HEK293 (cell line): ENCODE measurements at regions not wholly inside any gene's neighbourhood (a gene's known extent, or its start where the extent isn't known, plus 50 kb on each side); places are given as distances from the start of the nearest gene placed in this dataset.
A peak's percentile ranks its signal among the peaks of the same experiment; 100 is the strongest.

Source experiments
- CTCF ChIA-PET: fragments of 350-600 bp; formaldehyde crosslinking; extraction: SDS; loops from one replicate; lab custom pipeline; 2021; ENCODE audit warnings: antibody characterized with exemption; lab: Yijun Ruan, JAX
- POLR2A ChIA-PET: fragments of 300-600 bp; formaldehyde crosslinking; extraction: SDS; loops from one replicate; lab custom pipeline; 2020; ENCODE audit warnings: antibody characterized with exemption, inconsistent platforms; lab: Yijun Ruan, JAX
- H3K27ac ChIP-seq: fragments of 200-500 bp; sonication (Bioruptor generic); 2 replicates; pipeline ENCODE4 v1.5.1; 2014; ENCODE audit warnings: low read depth, low read length, control low read depth, inconsistent platforms; ENCODE audit errors: extremely low read depth
- H3K36me3 ChIP-seq, 2 experiments: fragments of 200-500 bp in 1 of 2; sonication (Bioruptor generic) in 1 of 2; 1 replicate in 1 of 2; 2 replicates in 1 of 2; pipeline ENCODE4 v1.5.1; 2014 to 2017; ENCODE audit warnings: inconsistent platforms in 2 of 2, low read length in 2 of 2; ENCODE audit not compliant: control insufficient read depth in 2 of 2, insufficient read depth in 1 of 2
- H3K4me1 ChIP-seq: fragments of 200-500 bp; sonication (Bioruptor generic); 2 replicates; pipeline ENCODE4 v1.5.1; 2014; ENCODE audit warnings: mild to moderate bottlenecking, low read length, inconsistent platforms; ENCODE audit not compliant: control insufficient read depth, insufficient read depth
- H3K4me3 ChIP-seq: 2 replicates; pipeline ENCODE4 v1.5.1; 2011; ENCODE audit warnings: low read depth, mild to moderate bottlenecking, control low read depth, low read length, moderate library complexity
- H3K9me3 ChIP-seq: fragments of 200-500 bp; sonication (Bioruptor generic); 2 replicates; pipeline ENCODE4 v1.5.1; 2014; ENCODE audit warnings: low read depth, low read length, inconsistent platforms; ENCODE audit not compliant: control insufficient read depth, insufficient read depth
- SP7 ChIP-seq: fragments of 450-650 bp; formaldehyde crosslinking; IDR thresholded peaks from 2 replicates; pipeline ENCODE4 v1.5.1; 2016; ENCODE audit warnings: missing biosample characterization, missing genetic modification characterization
- TRIM28 ChIP-seq: IDR thresholded peaks from 2 replicates; pipeline ENCODE4 v1.6.1; 2011; ENCODE audit warnings: low read length, control low read depth, borderline replicate concordance
- YY1 ChIP-seq: fragments of 450-650 bp; formaldehyde crosslinking; IDR thresholded peaks from 2 replicates; pipeline ENCODE4 v1.5.1; 2018; ENCODE audit warnings: missing biosample characterization, missing genetic modification characterization
- ZBTB17 ChIP-seq: fragments of 450-650 bp; formaldehyde crosslinking; IDR thresholded peaks from 2 replicates; pipeline ENCODE4 v1.5.1; 2016; ENCODE audit warnings: missing biosample characterization, missing genetic modification characterization
- ZBTB48 ChIP-seq: fragments of 450-650 bp; formaldehyde crosslinking; IDR thresholded peaks from 2 replicates; pipeline ENCODE4 v1.5.1; 2016; ENCODE audit warnings: missing biosample characterization, missing genetic modification characterization
- ZBTB8A ChIP-seq: fragments of 450-650 bp; formaldehyde crosslinking; IDR thresholded peaks from 2 replicates; pipeline ENCODE4 v1.5.1; 2016; ENCODE audit warnings: missing biosample characterization, missing genetic modification characterization
- ZNF184 ChIP-seq: fragments of 450-650 bp; IDR thresholded peaks from 2 replicates; pipeline ENCODE4 v1.5.1; 2018; ENCODE audit warnings: missing biosample characterization, mild to moderate bottlenecking, missing genetic modification characterization
- ZNF2 ChIP-seq: fragments of 450-650 bp; formaldehyde crosslinking; IDR thresholded peaks from 2 replicates; pipeline ENCODE4 v1.5.1; 2016; ENCODE audit warnings: missing biosample characterization, missing genetic modification characterization
- ZNF211 ChIP-seq: fragments of 450-650 bp; formaldehyde crosslinking; IDR thresholded peaks from 2 replicates; pipeline ENCODE4 v1.5.1; 2016; ENCODE audit warnings: low read depth, missing biosample characterization, missing genetic modification characterization
- ZNF560 ChIP-seq: fragments of 450-650 bp; formaldehyde crosslinking; IDR thresholded peaks from 2 replicates; pipeline ENCODE4 v1.5.1; 2017; ENCODE audit warnings: missing biosample characterization, missing genetic modification characterization, borderline replicate concordance
- ZNF629 ChIP-seq: fragments of 450-650 bp; formaldehyde crosslinking; IDR thresholded peaks from 2 replicates; pipeline ENCODE4 v1.5.1; 2017; ENCODE audit warnings: missing biosample characterization, missing genetic modification characterization
- ZNF654 ChIP-seq: fragments of 450-650 bp; formaldehyde crosslinking; IDR thresholded peaks from 2 replicates; pipeline ENCODE4 v1.5.1; 2016; ENCODE audit warnings: low read depth, missing biosample characterization, missing genetic modification characterization
- ZNF660 ChIP-seq: fragments of 450-650 bp; IDR thresholded peaks from 2 replicates; pipeline ENCODE4 v1.5.1; 2018; ENCODE audit warnings: missing biosample characterization, mild to moderate bottlenecking, missing genetic modification characterization
- ZNF792 ChIP-seq: fragments of 450-650 bp; formaldehyde crosslinking; IDR thresholded peaks from 2 replicates; pipeline ENCODE4 v1.5.1; 2016; ENCODE audit warnings: missing biosample characterization, missing genetic modification characterization
- TF ChIP-seq, protein P1 (sequence below): fragments of 450-650 bp; formaldehyde crosslinking; conservative IDR thresholded peaks from 2 replicates; pipeline ENCODE4 v1.5.1; 2016; ENCODE audit warnings: low read depth, missing biosample characterization, missing genetic modification characterization
- TF ChIP-seq, protein P2 (sequence below): fragments of 450-650 bp; formaldehyde crosslinking; IDR thresholded peaks from 2 replicates; pipeline ENCODE4; 2016; ENCODE audit warnings: missing biosample characterization, missing genetic modification characterization
- TF ChIP-seq, protein P3 (sequence below): fragments of 450-650 bp; formaldehyde crosslinking; IDR thresholded peaks from 2 replicates; pipeline ENCODE4 v1.5.1; 2016; ENCODE audit warnings: missing biosample characterization, missing genetic modification characterization
- TF ChIP-seq, protein P4 (sequence below): fragments of 450-650 bp; formaldehyde crosslinking; IDR thresholded peaks from 2 replicates; pipeline ENCODE4 v1.5.1; 2016; ENCODE audit warnings: missing biosample characterization, missing genetic modification characterization

DNA sequence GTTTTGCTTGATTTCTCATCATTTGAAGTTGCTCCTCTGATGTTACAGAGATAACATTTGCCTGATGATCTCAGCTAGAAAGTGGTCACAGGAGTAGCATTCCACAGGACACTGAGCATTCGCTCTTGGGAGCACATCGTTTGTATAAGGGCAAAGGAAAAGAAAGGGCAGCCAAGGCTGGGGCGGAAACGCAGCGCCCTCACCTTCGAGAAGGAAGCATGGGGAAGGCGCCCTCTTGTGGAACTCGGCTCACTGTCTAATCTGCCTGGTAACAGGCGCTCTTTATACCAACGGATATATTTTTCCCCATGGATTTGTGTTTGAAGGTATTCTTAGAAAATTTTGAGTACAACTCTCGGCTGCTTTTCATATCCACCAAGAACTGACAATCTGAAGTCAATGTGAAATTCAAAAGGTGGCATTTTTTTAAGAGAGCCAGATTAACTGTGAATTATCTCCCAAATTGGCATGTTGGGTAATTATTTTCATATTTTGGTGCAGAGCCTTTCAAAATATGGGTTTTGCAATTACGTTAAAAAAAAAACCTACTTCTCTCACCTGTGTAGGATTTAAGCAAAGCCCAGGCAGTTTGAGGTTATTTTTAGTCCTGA, 172.7 kb downstream of the CAND1 start:
- TF ChIP-seq ZNF560 (tag by site-specific recombination) (no peak), ZNF2 (tag by site-specific recombination) (0 out of 2 replicates have a peak, but pooled peaks have one; percentile 54), ZBTB8A (peak; percentile 47; the same call in 1 of the 2 replicates), ZNF654 (tag by site-specific recombination) (peak; percentile 75), ZNF660 (tag by site-specific recombination) (peak; percentile 38; the same call in 1 of the 2 replicates), ZBTB48 (tag by site-specific recombination) (0 out of 2 replicates have a peak, but pooled peaks have one; percentile 15), ZNF629 (tag by site-specific recombination) (no peak), ZNF792 (tag by site-specific recombination) (no peak), TRIM28 (no peak), SP7 (tag by site-specific recombination) (0 out of 2 replicates have a peak, but pooled peaks have one; percentile 7), ZBTB17 (peak; percentile 33; the same call in 1 of the 2 replicates), YY1 (tag by site-specific recombination) (no peak), ZNF211 (tag by site-specific recombination) (no peak), ZNF184 (tag by site-specific recombination) (no peak)
- TF ChIP-seq, protein P1, sequence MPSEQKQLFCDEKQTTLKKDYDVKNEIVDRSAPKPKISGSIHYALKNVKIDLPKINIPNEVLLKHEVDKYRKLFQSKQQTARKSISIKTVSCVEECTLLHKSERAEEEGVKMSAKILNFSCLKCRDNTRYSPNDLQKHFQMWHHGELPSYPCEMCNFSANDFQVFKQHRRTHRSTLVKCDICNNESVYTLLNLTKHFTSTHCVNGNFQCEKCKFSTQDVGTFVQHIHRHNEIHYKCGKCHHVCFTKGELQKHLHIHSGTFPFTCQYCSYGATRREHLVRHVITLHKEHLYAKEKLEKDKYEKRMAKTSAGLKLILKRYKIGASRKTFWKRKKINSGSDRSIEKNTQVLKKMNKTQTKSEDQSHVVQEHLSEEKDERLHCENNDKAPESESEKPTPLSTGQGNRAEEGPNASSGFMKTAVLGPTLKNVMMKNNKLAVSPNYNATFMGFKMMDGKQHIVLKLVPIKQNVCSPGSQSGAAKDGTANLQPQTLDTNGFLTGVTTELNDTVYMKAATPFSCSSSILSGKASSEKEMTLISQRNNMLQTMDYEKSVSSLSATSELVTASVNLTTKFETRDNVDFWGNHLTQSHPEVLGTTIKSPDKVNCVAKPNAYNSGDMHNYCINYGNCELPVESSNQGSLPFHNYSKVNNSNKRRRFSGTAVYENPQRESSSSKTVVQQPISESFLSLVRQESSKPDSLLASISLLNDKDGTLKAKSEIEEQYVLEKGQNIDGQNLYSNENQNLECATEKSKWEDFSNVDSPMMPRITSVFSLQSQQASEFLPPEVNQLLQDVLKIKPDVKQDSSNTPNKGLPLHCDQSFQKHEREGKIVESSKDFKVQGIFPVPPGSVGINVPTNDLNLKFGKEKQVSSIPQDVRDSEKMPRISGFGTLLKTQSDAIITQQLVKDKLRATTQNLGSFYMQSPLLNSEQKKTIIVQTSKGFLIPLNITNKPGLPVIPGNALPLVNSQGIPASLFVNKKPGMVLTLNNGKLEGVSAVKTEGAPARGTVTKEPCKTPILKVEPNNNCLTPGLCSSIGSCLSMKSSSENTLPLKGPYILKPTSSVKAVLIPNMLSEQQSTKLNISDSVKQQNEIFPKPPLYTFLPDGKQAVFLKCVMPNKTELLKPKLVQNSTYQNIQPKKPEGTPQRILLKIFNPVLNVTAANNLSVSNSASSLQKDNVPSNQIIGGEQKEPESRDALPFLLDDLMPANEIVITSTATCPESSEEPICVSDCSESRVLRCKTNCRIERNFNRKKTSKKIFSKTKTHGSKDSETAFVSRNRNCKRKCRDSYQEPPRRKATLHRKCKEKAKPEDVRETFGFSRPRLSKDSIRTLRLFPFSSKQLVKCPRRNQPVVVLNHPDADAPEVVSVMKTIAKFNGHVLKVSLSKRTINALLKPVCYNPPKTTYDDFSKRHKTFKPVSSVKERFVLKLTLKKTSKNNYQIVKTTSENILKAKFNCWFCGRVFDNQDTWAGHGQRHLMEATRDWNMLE = 0 out of 2 replicates have a peak, but pooled peaks have one; percentile 19
- TF ChIP-seq, protein P2, sequence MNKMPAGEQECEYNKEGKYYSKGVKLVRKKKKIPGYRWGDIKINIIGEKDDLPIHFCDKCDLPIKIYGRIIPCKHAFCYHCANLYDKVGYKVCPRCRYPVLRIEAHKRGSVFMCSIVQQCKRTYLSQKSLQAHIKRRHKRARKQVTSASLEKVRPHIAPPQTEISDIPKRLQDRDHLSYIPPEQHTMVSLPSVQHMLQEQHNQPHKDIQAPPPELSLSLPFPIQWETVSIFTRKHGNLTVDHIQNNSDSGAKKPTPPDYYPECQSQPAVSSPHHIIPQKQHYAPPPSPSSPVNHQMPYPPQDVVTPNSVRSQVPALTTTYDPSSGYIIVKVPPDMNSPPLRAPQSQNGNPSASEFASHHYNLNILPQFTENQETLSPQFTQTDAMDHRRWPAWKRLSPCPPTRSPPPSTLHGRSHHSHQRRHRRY (tag by site-specific recombination) = no peak
- TF ChIP-seq, protein P3, sequence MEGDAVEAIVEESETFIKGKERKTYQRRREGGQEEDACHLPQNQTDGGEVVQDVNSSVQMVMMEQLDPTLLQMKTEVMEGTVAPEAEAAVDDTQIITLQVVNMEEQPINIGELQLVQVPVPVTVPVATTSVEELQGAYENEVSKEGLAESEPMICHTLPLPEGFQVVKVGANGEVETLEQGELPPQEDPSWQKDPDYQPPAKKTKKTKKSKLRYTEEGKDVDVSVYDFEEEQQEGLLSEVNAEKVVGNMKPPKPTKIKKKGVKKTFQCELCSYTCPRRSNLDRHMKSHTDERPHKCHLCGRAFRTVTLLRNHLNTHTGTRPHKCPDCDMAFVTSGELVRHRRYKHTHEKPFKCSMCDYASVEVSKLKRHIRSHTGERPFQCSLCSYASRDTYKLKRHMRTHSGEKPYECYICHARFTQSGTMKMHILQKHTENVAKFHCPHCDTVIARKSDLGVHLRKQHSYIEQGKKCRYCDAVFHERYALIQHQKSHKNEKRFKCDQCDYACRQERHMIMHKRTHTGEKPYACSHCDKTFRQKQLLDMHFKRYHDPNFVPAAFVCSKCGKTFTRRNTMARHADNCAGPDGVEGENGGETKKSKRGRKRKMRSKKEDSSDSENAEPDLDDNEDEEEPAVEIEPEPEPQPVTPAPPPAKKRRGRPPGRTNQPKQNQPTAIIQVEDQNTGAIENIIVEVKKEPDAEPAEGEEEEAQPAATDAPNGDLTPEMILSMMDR (tag by site-specific recombination) = peak; percentile 88
- TF ChIP-seq, protein P4, sequence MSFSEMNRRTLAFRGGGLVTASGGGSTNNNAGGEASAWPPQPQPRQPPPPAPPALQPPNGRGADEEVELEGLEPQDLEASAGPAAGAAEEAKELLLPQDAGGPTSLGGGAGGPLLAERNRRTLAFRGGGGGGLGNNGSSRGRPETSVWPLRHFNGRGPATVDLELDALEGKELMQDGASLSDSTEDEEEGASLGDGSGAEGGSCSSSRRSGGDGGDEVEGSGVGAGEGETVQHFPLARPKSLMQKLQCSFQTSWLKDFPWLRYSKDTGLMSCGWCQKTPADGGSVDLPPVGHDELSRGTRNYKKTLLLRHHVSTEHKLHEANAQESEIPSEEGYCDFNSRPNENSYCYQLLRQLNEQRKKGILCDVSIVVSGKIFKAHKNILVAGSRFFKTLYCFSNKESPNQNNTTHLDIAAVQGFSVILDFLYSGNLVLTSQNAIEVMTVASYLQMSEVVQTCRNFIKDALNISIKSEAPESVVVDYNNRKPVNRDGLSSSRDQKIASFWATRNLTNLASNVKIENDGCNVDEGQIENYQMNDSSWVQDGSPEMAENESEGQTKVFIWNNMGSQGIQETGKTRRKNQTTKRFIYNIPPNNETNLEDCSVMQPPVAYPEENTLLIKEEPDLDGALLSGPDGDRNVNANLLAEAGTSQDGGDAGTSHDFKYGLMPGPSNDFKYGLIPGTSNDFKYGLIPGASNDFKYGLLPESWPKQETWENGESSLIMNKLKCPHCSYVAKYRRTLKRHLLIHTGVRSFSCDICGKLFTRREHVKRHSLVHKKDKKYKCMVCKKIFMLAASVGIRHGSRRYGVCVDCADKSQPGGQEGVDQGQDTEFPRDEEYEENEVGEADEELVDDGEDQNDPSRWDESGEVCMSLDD = no peak
- ChIA-PET POLR2A (interaction anchor here (1.0 kb wide), 1 partner anchor 207 kb away, joined by 3 read pairs; the partner anchor contains the start of gene DYRK2), CTCF (interaction anchor here (0.5 to 3.0 kb wide), 20 partner anchors 11 to 501 kb away, joined by 3 to 22 read pairs (median 3); no protein-coding TSS in a partner anchor)
- H3K9me3 ChIP-seq = no peaks in the 10 kb centered on the region
- H3K36me3 ChIP-seq = no peaks in the 10 kb centered on the region
- peak overlapping the region; percentile 43; the same call in 1 of the 2 replicates for H3K27ac ChIP-seq
- peaks cover 5% of the 10 kb centered on the region for H3K4me1 ChIP-seq
- no peak overlapping the region for H3K4me3 ChIP-seq
